ENCODE measurements at regions not wholly inside any gene's neighbourhood (a gene's known extent, or its start where the extent isn't known, plus 50 kb on each side); places are given as distances from the start of the nearest gene placed in this dataset.

DNA sequence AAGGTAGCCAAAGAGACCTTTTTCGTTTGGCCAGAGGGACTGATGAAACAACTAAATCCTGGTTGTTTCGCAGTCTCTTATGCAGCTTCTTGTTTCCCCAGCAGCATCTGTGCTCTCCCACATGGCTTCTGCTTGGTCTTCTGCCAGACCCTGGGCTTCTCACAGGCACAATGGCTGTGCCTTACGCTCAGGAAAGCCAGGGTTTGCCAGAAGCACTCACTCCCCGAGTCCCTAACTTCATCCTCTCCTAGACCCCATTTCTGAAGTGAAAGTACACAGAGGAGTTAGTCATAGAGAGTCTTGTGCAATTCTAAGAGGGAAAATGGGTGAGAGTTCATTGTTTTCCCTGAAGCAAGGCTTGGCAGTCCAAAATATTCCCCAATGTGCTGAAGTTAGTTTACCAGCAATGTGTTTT lies 121.7 kb downstream of the EVX1 start:
- TF ChIP-seq POLR2A (IDR thresholded peaks at IDR 0.05; ENCODE audit: low read depth, low read length): no peak
- TF ChIP-seq TAF1 (IDR thresholded peaks at IDR 0.05; ENCODE audit: borderline replicate concordance, low read depth, low read length): no peak
- TF ChIP-seq POLR2AphosphoS5 (IDR thresholded peaks at IDR 0.05; ENCODE audit: low read depth, low read length): no peak

Measured in GM12892 (cell line).